GM23248 (cell line): ENCODE measurements at regions not wholly inside any gene's neighbourhood (a gene's known extent, or its start where the extent isn't known, plus 50 kb on each side); places are given as distances from the start of the nearest gene placed in this dataset.

ENCODE experiments used
- DNase-seq: peaks from one replicate; pipeline ENCODE4 v3.0.0-alpha.2; 2015
- H2AFZ ChIP-seq: fragments of 200-600 bp; sonication (generic); 2 replicates; pipeline ENCODE4 v1.6.1; 2016; ENCODE audit warnings: antibody characterized with exemption
- H3F3A ChIP-seq: fragments of 200-600 bp; sonication (generic); 2 replicates; pipeline ENCODE4 v1.6.1; 2016; ENCODE audit warnings: mild to moderate bottlenecking, antibody characterized with exemption, mixed run types; ENCODE audit not compliant: insufficient read depth
- H3K27ac ChIP-seq: fragments of 200-600 bp; sonication (generic); 2 replicates; pipeline ENCODE4 v1.5.1; 2016; ENCODE audit warnings: mild to moderate bottlenecking
- H3K27me3 ChIP-seq: fragments of 200-600 bp; sonication (generic); replicated peaks from 2 replicates; pipeline ENCODE4 v1.6.1; 2016; ENCODE audit warnings: mild to moderate bottlenecking; ENCODE audit not compliant: insufficient read depth
- H3K36me3 ChIP-seq: fragments of 200-600 bp; sonication (generic); 2 replicates; pipeline ENCODE4 v1.6.1; 2016; ENCODE audit warnings: low read depth, mild to moderate bottlenecking
- H3K4me1 ChIP-seq: fragments of 200-600 bp; sonication (generic); 2 replicates; pipeline ENCODE4 v1.6.1; 2016; ENCODE audit warnings: mild to moderate bottlenecking; ENCODE audit not compliant: insufficient read depth
- H3K4me2 ChIP-seq: fragments of 200-600 bp; sonication (generic); one replicate; pipeline ENCODE4 v1.6.1; 2016; ENCODE audit warnings: mild to moderate bottlenecking; ENCODE audit not compliant: unreplicated experiment
- H3K4me3 ChIP-seq: fragments of 200-600 bp; sonication (generic); 2 replicates; pipeline ENCODE4 v1.5.1; 2016; ENCODE audit warnings: mild to moderate bottlenecking
- H3K79me2 ChIP-seq: fragments of 200-600 bp; sonication (generic); 2 replicates; pipeline ENCODE4 v1.6.1; 2016; ENCODE audit warnings: mild to moderate bottlenecking; ENCODE audit not compliant: insufficient read depth
- H3K9ac ChIP-seq: fragments of 200-600 bp; sonication (generic); 2 replicates; pipeline ENCODE4 v1.6.1; 2016; ENCODE audit warnings: mild to moderate bottlenecking
- H3K9me2 ChIP-seq: fragments of 200-600 bp; sonication (generic); 2 replicates; pipeline ENCODE4 v1.6.1; 2016; ENCODE audit warnings: mixed run types, mild to moderate bottlenecking, moderate library complexity; ENCODE audit not compliant: insufficient read depth
- H3K9me3 ChIP-seq: fragments of 200-600 bp; sonication (generic); one replicate; pipeline ENCODE4 v1.6.1; 2017; ENCODE audit warnings: low read depth
- H4K20me1 ChIP-seq: fragments of 200-600 bp; sonication (generic); 2 replicates; pipeline ENCODE4 v1.6.0; 2016; ENCODE audit not compliant: insufficient read depth
- EZH2 ChIP-seq: fragments of 200-600 bp; sonication (generic); IDR thresholded peaks from 2 replicates; pipeline ENCODE4 v1.6.1; 2018; ENCODE audit warnings: antibody characterized with exemption, mild to moderate bottlenecking; ENCODE audit not compliant: insufficient read depth, poor library complexity, severe bottlenecking
- EZH2phosphoT487 ChIP-seq: fragments of 200-600 bp; sonication (generic); IDR thresholded peaks from 2 replicates; pipeline ENCODE4 v1.6.1; 2018; ENCODE audit warnings: antibody characterized with exemption, moderate library complexity, mild to moderate bottlenecking, low read depth; ENCODE audit not compliant: insufficient read depth
- WGBS, 2 experiments: methylation state at CpG; one replicate each; pipeline ENCODE4 v1.1.6; 2015 to 2017; ENCODE audit warnings: low lambda C conversion rate in 2 of 2, low coverage in 1 of 2; ENCODE audit errors: missing lambda C conversion rate in 2 of 2; 5-methylcytosine and 5-hydroxymethylcytosine counted together
- in situ Hi-C: fragments of 300-500 bp; cut with MboI; formaldehyde crosslinking; loops from 2 replicates; pipeline ENCODE4 v1.15.0; 2020

DNA sequence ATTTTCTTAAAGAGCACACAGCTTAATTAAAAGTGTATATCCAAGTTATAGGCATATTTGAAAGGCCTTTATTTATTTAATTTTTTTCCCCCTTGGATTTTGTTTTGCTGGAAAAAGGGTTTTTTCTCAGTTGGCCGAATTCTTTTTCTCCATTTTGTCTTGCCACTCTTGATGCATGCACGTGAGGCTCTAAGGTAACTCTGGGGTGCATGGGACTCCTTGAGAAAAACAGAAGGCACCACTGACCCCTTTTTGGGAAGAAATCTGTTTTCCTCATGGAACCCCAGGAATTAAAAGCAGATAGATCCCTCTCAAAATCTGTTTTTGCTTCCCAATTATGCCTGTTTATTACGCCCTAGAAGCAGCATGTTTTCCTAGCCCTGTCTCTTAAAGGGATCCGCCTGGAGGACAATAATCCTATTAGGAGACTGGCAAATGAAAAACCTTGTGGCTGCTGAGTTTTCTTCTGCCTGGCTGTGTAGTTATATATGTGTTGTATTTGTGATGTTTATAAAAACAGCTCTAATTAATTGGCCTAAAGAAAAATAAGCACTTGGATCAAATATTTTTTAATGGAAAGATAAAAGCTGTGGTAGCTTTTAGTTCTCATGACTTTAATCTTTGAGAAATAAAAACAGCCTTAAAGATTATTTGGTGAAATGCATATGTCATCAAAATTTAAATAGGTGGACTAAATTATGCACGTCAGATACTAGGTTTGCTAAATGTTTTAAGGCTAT, 435.1 kb upstream of the CDH9 start:
- Histone ChIP-seq H3K79me2 (0 out of 2 replicates have a peak, but pooled peaks cover 6% of the 10 kb centered on the region), H4K20me1 (no peaks in the 10 kb centered on the region), H3K36me3 (peaks cover 3% of the 10 kb centered on the region; the same call in 1 of the 2 replicates), H3F3A (no peaks in the 10 kb centered on the region), H3K4me2 (peak overlapping the region; percentile 46), H3K4me1 (no peaks in the 10 kb centered on the region), H3K4me3 (peak overlapping the region; percentile 65), H3K9ac (peak overlapping the region; percentile 77), H2AFZ (peak overlapping the region; percentile 58), H3K9me3 (no peaks in the 10 kb centered on the region), H3K27ac (peak overlapping the region; percentile 55), H3K27me3 (no peaks in the 10 kb centered on the region), H3K9me2 (no peaks in the 10 kb centered on the region)
- in situ Hi-C loops = no loop called here
- DNase-seq = peak; percentile 29
- WGBS, 2 experiments = 5 to 10% methylated on average over 5 of the region's 5 CpGs
- TF ChIP-seq EZH2phosphoT487 (no peak), EZH2 (no peak)

GRCh38 chr5:27472871-27473270, 434.5 kb upstream of the CDH9 start:
- H3K79me2 ChIP-seq = 0 out of 2 replicates have a peak, but pooled peaks cover 6% of the 10 kb centered on the region
- H3K4me3 ChIP-seq = peak overlapping the region; percentile 65
- TF ChIP-seq EZH2 = no peak
- no peak for TF ChIP-seq EZH2phosphoT487
- in situ Hi-C loops = no loop called here
- peak overlapping the region; percentile 55 for H3K27ac ChIP-seq
- H3F3A ChIP-seq = no peaks in the 10 kb centered on the region
- peak overlapping the region; percentile 77 for H3K9ac ChIP-seq
- H2AFZ ChIP-seq = peak overlapping the region; percentile 58
- 9 to 12% methylated on average over 4 of the region's 4 CpGs for WGBS, 2 experiments
- H3K9me3 ChIP-seq = no peaks in the 10 kb centered on the region
- no peaks in the 10 kb centered on the region for H3K36me3 ChIP-seq
- H3K4me1 ChIP-seq = no peaks in the 10 kb centered on the region
- peak overlapping the region; percentile 46 for H3K4me2 ChIP-seq
- H4K20me1 ChIP-seq = no peaks in the 10 kb centered on the region
- no peaks in the 10 kb centered on the region for H3K9me2 ChIP-seq
- no peaks in the 10 kb centered on the region for H3K27me3 ChIP-seq
- DNase-seq = peak; percentile 21

- Histone ChIP-seq H3K36me3 (no peaks in the 10 kb centered on the region), H3K9me2 (no peaks in the 10 kb centered on the region), H3K9ac (peak overlapping the region; percentile 77), H4K20me1 (no peaks in the 10 kb centered on the region), H2AFZ (peak overlapping the region; percentile 58), H3K27ac (peak overlapping the region; percentile 55), H3K79me2 (0 out of 2 replicates have a peak, but pooled peaks cover 6% of the 10 kb centered on the region), H3K9me3 (no peaks in the 10 kb centered on the region), H3F3A (no peaks in the 10 kb centered on the region), H3K27me3 (no peaks in the 10 kb centered on the region), H3K4me2 (peak overlapping the region; percentile 46), H3K4me3 (peak overlapping the region; percentile 65), H3K4me1 (no peaks in the 10 kb centered on the region)
- in situ Hi-C loops = no loop called here
- WGBS, 2 experiments = 36 to 37% methylated on average over 11 of the region's 11 CpGs
- no peak for TF ChIP-seq EZH2phosphoT487
- TF ChIP-seq EZH2 = no peak
- peak; percentile 65 for DNase-seq
Observed at GRCh38 chr5:27472000-27472763, 433.8 kb upstream of the CDH9 start.

- Histone ChIP-seq H3F3A (no peaks in the 10 kb centered on the region), H3K27me3 (no peaks in the 10 kb centered on the region), H3K4me1 (no peaks in the 10 kb centered on the region), H3K27ac (no peak overlapping the region), H3K4me2 (no peak overlapping the region), H3K4me3 (no peak overlapping the region), H2AFZ (no peak overlapping the region), H3K79me2 (no peaks in the 10 kb centered on the region), H3K9ac (no peak overlapping the region), H3K36me3 (no peaks in the 10 kb centered on the region), H4K20me1 (no peaks in the 10 kb centered on the region), H3K9me3 (no peaks in the 10 kb centered on the region), H3K9me2 (no peaks in the 10 kb centered on the region)
- 7 to 13% methylated on average over 1 of the region's 1 CpG for WGBS, 2 experiments
- no peak for DNase-seq
- TF ChIP-seq EZH2 (no peak), EZH2phosphoT487 (no peak)
- in situ Hi-C loops = no loop called here
Observed at GRCh38 chr5:27466959-27467358, 428.6 kb upstream of the CDH9 start.
